Neural progenitor cell (in vitro differentiated cells): ENCODE measurements at regions not wholly inside any gene's neighbourhood (a gene's known extent, or its start where the extent isn't known, plus 50 kb on each side); places are given as distances from the start of the nearest gene placed in this dataset.

Experiments used
- DNase-seq: peaks from one replicate; pipeline ENCODE4 v3.0.0-alpha.2; 2016; ENCODE audit warnings: low spot score
- H2AFZ ChIP-seq: fragments of 200-600 bp; sonication (generic); replicated peaks from 2 replicates; pipeline ENCODE4 v1.6.1; 2016; ENCODE audit warnings: antibody characterized with exemption
- H3F3A ChIP-seq: fragments of 200-600 bp; sonication (generic); 2 replicates; pipeline ENCODE4 v1.6.1; 2016; ENCODE audit warnings: antibody characterized with exemption, low read depth
- H3K27ac ChIP-seq: fragments of 200-600 bp; sonication (generic); 2 replicates; pipeline ENCODE4 v1.5.1; 2016; ENCODE audit warnings: mild to moderate bottlenecking
- H3K27me3 ChIP-seq: fragments of 200-600 bp; sonication (generic); 2 replicates; pipeline ENCODE4 v1.6.1; 2016; ENCODE audit warnings: mild to moderate bottlenecking, moderate library complexity
- H3K36me3 ChIP-seq: fragments of 200-600 bp; sonication (generic); 2 replicates; pipeline ENCODE4 v1.5.1; 2016
- H3K4me1 ChIP-seq: fragments of 200-600 bp; sonication (generic); 2 replicates; pipeline ENCODE4 v1.6.1; 2016; ENCODE audit warnings: mixed run types
- H3K4me2 ChIP-seq: fragments of 200-600 bp; sonication (generic); 2 replicates; pipeline ENCODE4 v1.6.1; 2016
- H3K4me3 ChIP-seq: fragments of 200-600 bp; sonication (generic); 2 replicates; pipeline ENCODE4 v1.5.1; 2016
- H3K79me2 ChIP-seq: fragments of 200-600 bp; sonication (generic); 2 replicates; pipeline ENCODE4 v1.6.1; 2016; ENCODE audit warnings: low read depth
- H3K9ac ChIP-seq: fragments of 200-600 bp; sonication (generic); 2 replicates; pipeline ENCODE4 v1.6.1; 2016
- H3K9me3 ChIP-seq: fragments of 200-600 bp; sonication (generic); 2 replicates; pipeline ENCODE4 v1.5.1; 2016; ENCODE audit warnings: low read depth
- H4K20me1 ChIP-seq: fragments of 200-600 bp; sonication (generic); 2 replicates; pipeline ENCODE4 v1.6.1; 2016; ENCODE audit warnings: low read depth
- H3K27ac Mint-ChIP-seq: 3 replicates; pipeline ENCODE4 v1.8.0; 2021; ENCODE audit warnings: mixed read lengths
- H3K27me3 Mint-ChIP-seq: 2 replicates; pipeline ENCODE4 v1.8.0; 2022; ENCODE audit warnings: low read depth, mild to moderate bottlenecking, inconsistent platforms, moderate library complexity, mixed read lengths; ENCODE audit not compliant: insufficient read depth
- H3K36me3 Mint-ChIP-seq: 3 replicates; pipeline ENCODE4 v1.8.0; 2021; ENCODE audit warnings: mixed read lengths
- H3K4me1 Mint-ChIP-seq: 3 replicates; pipeline ENCODE4 v1.8.0; 2021; ENCODE audit warnings: mixed read lengths
- H3K4me3 Mint-ChIP-seq: 3 replicates; pipeline ENCODE4 v1.8.0; 2021; ENCODE audit warnings: mild to moderate bottlenecking, moderate library complexity, mixed read lengths
- H3K9me3 Mint-ChIP-seq: 3 replicates; pipeline ENCODE4 v1.8.0; 2020; ENCODE audit warnings: mixed read lengths
- EZH2 ChIP-seq: fragments of 200-600 bp; sonication (generic); IDR thresholded peaks from 2 replicates; pipeline ENCODE4 v1.6.1; 2017; ENCODE audit warnings: antibody characterized with exemption, mild to moderate bottlenecking, moderate library complexity
- EZH2phosphoT487 ChIP-seq: fragments of 200-600 bp; sonication (generic); IDR thresholded peaks from 2 replicates; pipeline ENCODE4 v1.6.1; 2017; ENCODE audit warnings: antibody characterized with exemption
- TF ChIP-seq, protein P1 (sequence below): fragments of 200-600 bp; sonication (generic); IDR thresholded peaks from 2 replicates; pipeline ENCODE4 v1.5.1; 2017; ENCODE audit warnings: antibody characterized with exemption, mild to moderate bottlenecking

DNA sequence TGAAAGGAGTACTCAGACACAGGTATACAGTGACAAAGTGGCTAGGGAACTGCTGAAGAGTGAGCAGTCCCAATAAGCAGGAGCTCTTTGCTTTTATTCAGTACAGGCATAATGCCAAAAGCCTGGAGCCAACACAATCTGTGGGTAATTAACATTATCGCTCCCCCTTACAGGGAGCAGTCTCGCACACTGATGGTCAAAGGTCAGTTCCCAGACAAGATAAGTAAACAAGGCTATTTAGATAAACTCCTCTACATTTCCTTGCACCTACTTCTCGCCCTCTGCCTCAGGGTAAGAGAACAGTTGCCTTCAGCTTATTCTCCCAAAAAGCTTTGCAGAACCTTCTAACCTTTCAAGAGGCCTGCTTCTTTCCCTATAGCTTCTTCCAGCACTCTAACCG is 73.9 kb upstream of the TAF9B start:
- H3K36me3 Mint-ChIP-seq: no peaks in the 10 kb centered on the region
- peaks cover 3% of the 10 kb centered on the region for H3K9me3 Mint-ChIP-seq

DNA sequence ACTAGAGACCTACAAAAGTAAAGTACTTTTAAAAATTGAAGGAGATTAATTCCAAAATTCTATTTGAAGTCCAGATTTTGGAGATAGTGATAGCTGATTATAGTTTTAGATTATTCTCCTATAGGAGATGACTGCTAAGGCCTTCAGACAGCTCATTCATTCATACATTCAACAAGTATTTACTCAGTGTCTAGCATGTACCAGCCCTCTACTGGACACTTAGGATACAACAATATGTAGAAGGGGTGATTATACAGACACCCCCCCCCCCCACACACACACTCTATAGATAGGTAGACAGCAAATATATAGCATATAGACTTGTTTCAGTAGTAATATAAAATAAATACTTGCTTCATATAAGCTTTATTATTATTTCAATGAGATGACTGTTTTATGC is 60.4 kb upstream of the TAF9B start:
- no peaks in the 10 kb centered on the region for H3K27me3 ChIP-seq
- H3K4me1 Mint-ChIP-seq: no peaks in the 10 kb centered on the region
- TF ChIP-seq EZH2: no peak
- TF ChIP-seq, protein P1, sequence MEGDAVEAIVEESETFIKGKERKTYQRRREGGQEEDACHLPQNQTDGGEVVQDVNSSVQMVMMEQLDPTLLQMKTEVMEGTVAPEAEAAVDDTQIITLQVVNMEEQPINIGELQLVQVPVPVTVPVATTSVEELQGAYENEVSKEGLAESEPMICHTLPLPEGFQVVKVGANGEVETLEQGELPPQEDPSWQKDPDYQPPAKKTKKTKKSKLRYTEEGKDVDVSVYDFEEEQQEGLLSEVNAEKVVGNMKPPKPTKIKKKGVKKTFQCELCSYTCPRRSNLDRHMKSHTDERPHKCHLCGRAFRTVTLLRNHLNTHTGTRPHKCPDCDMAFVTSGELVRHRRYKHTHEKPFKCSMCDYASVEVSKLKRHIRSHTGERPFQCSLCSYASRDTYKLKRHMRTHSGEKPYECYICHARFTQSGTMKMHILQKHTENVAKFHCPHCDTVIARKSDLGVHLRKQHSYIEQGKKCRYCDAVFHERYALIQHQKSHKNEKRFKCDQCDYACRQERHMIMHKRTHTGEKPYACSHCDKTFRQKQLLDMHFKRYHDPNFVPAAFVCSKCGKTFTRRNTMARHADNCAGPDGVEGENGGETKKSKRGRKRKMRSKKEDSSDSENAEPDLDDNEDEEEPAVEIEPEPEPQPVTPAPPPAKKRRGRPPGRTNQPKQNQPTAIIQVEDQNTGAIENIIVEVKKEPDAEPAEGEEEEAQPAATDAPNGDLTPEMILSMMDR: peak; percentile 38
- H3K36me3 ChIP-seq: no peaks in the 10 kb centered on the region
- no peak overlapping the region for H3K27ac ChIP-seq
- H3K9me3 Mint-ChIP-seq: peaks cover 2% of the 10 kb centered on the region
- no peaks in the 10 kb centered on the region for H3K27me3 Mint-ChIP-seq
- H3K4me2 ChIP-seq: no peak overlapping the region
- DNase-seq: peak; percentile 9
- H3K79me2 ChIP-seq: no peaks in the 10 kb centered on the region
- H3F3A ChIP-seq: no peaks in the 10 kb centered on the region
- no peak overlapping the region for H3K27ac Mint-ChIP-seq
- no peak overlapping the region for H3K9ac ChIP-seq
- H4K20me1 ChIP-seq: no peaks in the 10 kb centered on the region
- no peaks in the 10 kb centered on the region for H3K36me3 Mint-ChIP-seq
- no peak overlapping the region for H3K4me3 ChIP-seq
- H3K4me3 Mint-ChIP-seq: no peak overlapping the region
- no peaks in the 10 kb centered on the region for H3K9me3 ChIP-seq
- H3K4me1 ChIP-seq: no peaks in the 10 kb centered on the region
- no peak overlapping the region for H2AFZ ChIP-seq

More for the DNA sequence above, 73.9 kb upstream of the TAF9B start:
- Histone ChIP-seq H2AFZ (no peak overlapping the region), H3K4me3 (no peak overlapping the region), H4K20me1 (no peaks in the 10 kb centered on the region), H3K79me2 (no peaks in the 10 kb centered on the region), H3F3A (no peaks in the 10 kb centered on the region), H3K9ac (no peak overlapping the region), H3K9me3 (peaks cover 4% of the 10 kb centered on the region), H3K27ac (no peak overlapping the region), H3K4me1 (no peaks in the 10 kb centered on the region), H3K36me3 (no peaks in the 10 kb centered on the region), H3K27me3 (no peaks in the 10 kb centered on the region), H3K4me2 (no peak overlapping the region)
- Mint-ChIP-seq H3K27me3 (peaks cover 2% of the 10 kb centered on the region), H3K4me1 (no peaks in the 10 kb centered on the region), H3K4me3 (no peak overlapping the region), H3K27ac (no peak overlapping the region)
- TF ChIP-seq EZH2: no peak
- no peak for TF ChIP-seq EZH2phosphoT487
- TF ChIP-seq, protein P1: no peak
- DNase-seq: no peak
